ENCODE measurements at regions not wholly inside any gene's neighbourhood (a gene's known extent, or its start where the extent isn't known, plus 50 kb on each side); places are given as distances from the start of the nearest gene placed in this dataset.

DNA sequence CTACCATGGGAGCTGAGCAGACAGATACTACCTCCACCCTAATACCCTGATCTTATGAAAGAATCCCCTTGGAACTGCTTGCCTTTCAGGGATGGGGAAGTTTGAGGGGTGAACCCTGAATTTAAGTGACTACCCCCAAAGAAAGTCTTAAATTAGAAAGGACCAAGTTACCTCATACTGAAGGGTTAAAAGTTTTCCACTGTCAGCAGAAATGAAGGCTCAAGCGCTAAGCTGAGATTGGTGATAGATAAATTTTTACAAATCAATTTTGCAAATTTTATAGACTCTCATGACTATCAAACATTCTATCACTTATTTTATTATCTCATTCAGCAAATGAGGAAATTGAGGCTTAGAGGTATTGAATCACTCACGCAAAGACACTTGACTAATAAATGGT, 233.2 kb upstream of the THSD7B start:
- Mint-ChIP-seq H3K36me3 (ENCODE audit: insufficient read depth, unreplicated experiment) (no peaks in the 10 kb centered on the region), H3K4me3 (ENCODE audit: low read depth, unreplicated experiment) (no peak overlapping the region), H3K27ac (ENCODE audit: unreplicated experiment) (no peak overlapping the region), H3K9me3 (ENCODE audit: low read depth, unreplicated experiment) (peaks cover 8% of the 10 kb centered on the region), H3K27me3 (ENCODE audit: unreplicated experiment) (peaks cover 8% of the 10 kb centered on the region), H3K4me1 (ENCODE audit: low read depth, unreplicated experiment) (no peaks in the 10 kb centered on the region)
- no peak for DNase-seq
- TF ChIP-seq, protein P1, sequence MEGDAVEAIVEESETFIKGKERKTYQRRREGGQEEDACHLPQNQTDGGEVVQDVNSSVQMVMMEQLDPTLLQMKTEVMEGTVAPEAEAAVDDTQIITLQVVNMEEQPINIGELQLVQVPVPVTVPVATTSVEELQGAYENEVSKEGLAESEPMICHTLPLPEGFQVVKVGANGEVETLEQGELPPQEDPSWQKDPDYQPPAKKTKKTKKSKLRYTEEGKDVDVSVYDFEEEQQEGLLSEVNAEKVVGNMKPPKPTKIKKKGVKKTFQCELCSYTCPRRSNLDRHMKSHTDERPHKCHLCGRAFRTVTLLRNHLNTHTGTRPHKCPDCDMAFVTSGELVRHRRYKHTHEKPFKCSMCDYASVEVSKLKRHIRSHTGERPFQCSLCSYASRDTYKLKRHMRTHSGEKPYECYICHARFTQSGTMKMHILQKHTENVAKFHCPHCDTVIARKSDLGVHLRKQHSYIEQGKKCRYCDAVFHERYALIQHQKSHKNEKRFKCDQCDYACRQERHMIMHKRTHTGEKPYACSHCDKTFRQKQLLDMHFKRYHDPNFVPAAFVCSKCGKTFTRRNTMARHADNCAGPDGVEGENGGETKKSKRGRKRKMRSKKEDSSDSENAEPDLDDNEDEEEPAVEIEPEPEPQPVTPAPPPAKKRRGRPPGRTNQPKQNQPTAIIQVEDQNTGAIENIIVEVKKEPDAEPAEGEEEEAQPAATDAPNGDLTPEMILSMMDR (IDR thresholded peaks at IDR 0.05; ENCODE audit: unreplicated experiment), result no peak
- CTCF ChIA-PET, result no interaction called here
- intact Hi-C loops (cut with micrococcal nuclease; ENCODE audit: unreplicated experiment), result no loop called here
- no TSS peak for BruUV-seq (replicated peaks)

DNA sequence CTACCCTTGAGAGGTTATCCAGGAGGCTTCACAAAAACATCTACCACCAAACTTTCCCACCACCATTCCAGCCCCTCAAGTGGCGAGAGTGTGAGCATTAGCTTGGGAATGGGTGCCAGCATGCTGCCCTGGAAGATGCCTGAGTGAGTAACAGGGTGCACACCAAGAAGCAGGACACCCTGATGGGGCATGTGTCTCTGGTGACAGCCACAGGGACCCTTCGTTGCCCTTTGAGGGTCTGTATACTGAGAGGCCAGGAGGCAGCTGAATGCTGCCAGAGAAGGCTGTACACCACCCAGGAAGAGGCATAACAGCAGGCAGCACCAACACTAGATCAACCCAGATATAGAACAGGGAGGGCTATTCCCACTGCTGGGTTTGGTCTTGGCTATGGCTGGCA, 233.6 kb upstream of the THSD7B start:
- Mint-ChIP-seq H3K27ac (ENCODE audit: unreplicated experiment) (no peak overlapping the region), H3K4me3 (ENCODE audit: low read depth, unreplicated experiment) (no peak overlapping the region), H3K9me3 (ENCODE audit: low read depth, unreplicated experiment) (peaks cover 8% of the 10 kb centered on the region), H3K36me3 (ENCODE audit: insufficient read depth, unreplicated experiment) (no peaks in the 10 kb centered on the region), H3K27me3 (ENCODE audit: unreplicated experiment) (peaks cover 8% of the 10 kb centered on the region), H3K4me1 (ENCODE audit: low read depth, unreplicated experiment) (no peaks in the 10 kb centered on the region)
- CTCF ChIA-PET, result no interaction called here
- BruUV-seq (replicated peaks), result no TSS peak
- TF ChIP-seq, protein P1 (IDR thresholded peaks at IDR 0.05; ENCODE audit: unreplicated experiment), result no peak
- intact Hi-C loops (cut with micrococcal nuclease; ENCODE audit: unreplicated experiment), result no loop called here
- no peak for DNase-seq

DNA sequence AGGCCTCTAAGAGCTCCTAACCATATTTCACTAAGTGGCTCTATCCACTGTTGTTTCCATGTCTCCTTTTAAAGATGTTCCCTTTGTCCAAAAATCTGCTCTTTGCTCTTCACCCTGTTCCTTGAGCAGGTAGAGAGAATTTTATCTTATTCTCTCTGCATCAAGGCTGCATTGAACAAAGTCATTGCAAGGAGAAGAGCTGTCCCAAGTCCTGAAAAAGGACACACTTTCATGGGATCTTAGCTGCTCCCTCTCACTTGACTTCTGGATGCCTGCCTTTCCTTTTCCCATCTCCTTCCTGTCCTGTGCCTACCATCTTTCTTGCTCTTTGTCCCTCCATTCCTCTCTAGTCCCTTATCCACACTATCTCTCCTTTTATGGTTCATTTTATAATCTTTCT, 235.2 kb upstream of the THSD7B start:
- Mint-ChIP-seq H3K27me3 (ENCODE audit: unreplicated experiment) (peaks cover 8% of the 10 kb centered on the region), H3K4me1 (ENCODE audit: low read depth, unreplicated experiment) (no peaks in the 10 kb centered on the region), H3K4me3 (ENCODE audit: low read depth, unreplicated experiment) (no peak overlapping the region), H3K9me3 (ENCODE audit: low read depth, unreplicated experiment) (peaks cover 8% of the 10 kb centered on the region), H3K27ac (ENCODE audit: unreplicated experiment) (no peak overlapping the region), H3K36me3 (ENCODE audit: insufficient read depth, unreplicated experiment) (no peaks in the 10 kb centered on the region)
- TF ChIP-seq, protein P1 (IDR thresholded peaks at IDR 0.05; ENCODE audit: unreplicated experiment), result no peak
- CTCF ChIA-PET, result no interaction called here
- no TSS peak for BruUV-seq (replicated peaks)
- DNase-seq, result no peak
- intact Hi-C loops (cut with micrococcal nuclease; ENCODE audit: unreplicated experiment), result no loop called here

DNA sequence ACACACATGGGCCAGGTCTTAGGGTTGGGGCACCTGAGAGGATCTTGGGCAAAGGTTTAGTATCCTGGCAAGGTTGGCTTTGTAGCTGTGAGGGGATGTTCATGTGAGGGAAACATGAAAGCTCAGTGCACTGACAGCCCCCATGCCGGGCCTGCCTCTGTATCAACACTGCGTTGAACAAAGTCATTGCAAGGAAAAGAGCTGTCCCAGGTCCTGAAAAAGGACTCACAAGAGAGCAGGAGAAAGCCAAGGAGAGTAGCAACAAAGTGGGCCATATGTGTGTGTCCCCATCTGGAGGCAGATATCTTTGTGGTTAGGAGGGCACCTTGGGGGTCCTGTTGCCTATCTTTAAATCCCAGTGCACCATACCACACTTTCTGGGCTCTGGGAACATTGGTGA, 237.8 kb upstream of the THSD7B start:
- intact Hi-C loops (cut with micrococcal nuclease; ENCODE audit: unreplicated experiment), result no loop called here
- peaks cover 15% of the 10 kb centered on the region for H3K27me3 Mint-ChIP-seq (ENCODE audit: unreplicated experiment)
- BruUV-seq (replicated peaks), result no TSS peak
- TF ChIP-seq, protein P1 (IDR thresholded peaks at IDR 0.05; ENCODE audit: unreplicated experiment), result no peak
- no peaks in the 10 kb centered on the region for H3K36me3 Mint-ChIP-seq (ENCODE audit: insufficient read depth, unreplicated experiment)
- DNase-seq, result peak; percentile 25
- peaks cover 6% of the 10 kb centered on the region for H3K9me3 Mint-ChIP-seq (ENCODE audit: low read depth, unreplicated experiment)
- no peak overlapping the region for H3K27ac Mint-ChIP-seq (ENCODE audit: unreplicated experiment)
- H3K4me1 Mint-ChIP-seq (ENCODE audit: low read depth, unreplicated experiment), result no peaks in the 10 kb centered on the region
- CTCF ChIA-PET, result no interaction called here
- no peak overlapping the region for H3K4me3 Mint-ChIP-seq (ENCODE audit: low read depth, unreplicated experiment)

DNA sequence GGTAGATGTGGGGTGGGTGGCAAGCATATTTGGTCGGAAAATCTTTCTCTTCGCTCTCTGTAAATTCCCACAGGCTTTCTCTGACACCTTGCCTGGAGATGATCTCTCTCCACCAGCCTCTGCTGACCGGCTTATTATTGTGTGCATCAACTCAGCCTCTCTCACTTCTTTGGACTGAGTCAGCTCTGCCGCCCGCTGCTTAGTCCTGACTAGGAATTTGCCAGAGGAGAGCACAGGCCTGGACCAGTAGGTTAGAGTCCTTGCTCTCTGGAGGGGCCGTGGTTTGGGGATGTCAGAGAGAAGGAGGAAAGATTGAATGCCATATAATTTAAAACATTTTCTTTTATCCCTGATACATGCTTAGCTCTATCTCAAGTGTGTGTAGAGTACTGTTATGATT, 242.6 kb upstream of the THSD7B start:
- DNase-seq, result no peak
- Mint-ChIP-seq H3K9me3 (ENCODE audit: low read depth, unreplicated experiment) (no peaks in the 10 kb centered on the region), H3K4me1 (ENCODE audit: low read depth, unreplicated experiment) (no peaks in the 10 kb centered on the region), H3K36me3 (ENCODE audit: insufficient read depth, unreplicated experiment) (no peaks in the 10 kb centered on the region), H3K27me3 (ENCODE audit: unreplicated experiment) (peaks cover 39% of the 10 kb centered on the region), H3K27ac (ENCODE audit: unreplicated experiment) (no peak overlapping the region), H3K4me3 (ENCODE audit: low read depth, unreplicated experiment) (no peak overlapping the region)
- no TSS peak for BruUV-seq (replicated peaks)
- TF ChIP-seq, protein P1 (IDR thresholded peaks at IDR 0.05; ENCODE audit: unreplicated experiment), result no peak
- intact Hi-C loops (cut with micrococcal nuclease; ENCODE audit: unreplicated experiment), result no loop called here
- CTCF ChIA-PET, result no interaction called here
